IMR-90 (cell line): ENCODE measurements at regions not wholly inside any gene's neighbourhood (a gene's known extent, or its start where the extent isn't known, plus 50 kb on each side); places are given as distances from the start of the nearest gene placed in this dataset.
A peak's percentile ranks its signal among the peaks of the same experiment; 100 is the strongest.
"Not testable (repeated sequence)": the region's sequence is repeated elsewhere in the genome, so short reads cannot be mapped to it uniquely, and the experiment has no call there.

Source experiments
- ATAC-seq: fragments of 200-7000 bp; cut with Tn5 transposase; 2 replicates; pipeline ENCODE4 v1.9.1; 2020; ENCODE audit warnings: low read depth, mild to moderate bottlenecking, moderate library complexity
- BruUV-seq: library from RNA; stranded (reverse); fragments of 400-500 nt; replicated peaks from 2 replicates; lab custom pipeline; 2021; lab: Mats Ljungman, UMichigan
- CTCF ChIA-PET: fragments of 300-600 bp; formaldehyde crosslinking; extraction: SDS; loops from one replicate; lab custom pipeline; 2021; ENCODE audit warnings: antibody characterized with exemption; lab: Yijun Ruan, JAX
- POLR2A ChIA-PET: fragments of 300-600 bp; sonication (Branson Sonifier 250); formaldehyde crosslinking; loops from one replicate; lab custom pipeline; 2022; ENCODE audit warnings: antibody characterized with exemption; ENCODE audit not compliant: unreplicated experiment; lab: Charles Lee
- DNase-seq: peaks from one replicate; pipeline ENCODE4 v3.0.0; 2013
- H2AFZ ChIP-seq: replicated peaks from 2 replicates; pipeline ENCODE3; 2013; ENCODE audit warnings: low read length, mild to moderate bottlenecking; ENCODE audit not compliant: poor library complexity
- H2AK5ac ChIP-seq: 2 replicates; pipeline ENCODE4 v1.6.1; 2013; ENCODE audit warnings: low read depth, low read length, inconsistent platforms
- H2AK9ac ChIP-seq: replicated peaks from 2 replicates; pipeline ENCODE3; 2013; ENCODE audit warnings: mild to moderate bottlenecking, low read depth, low read length, moderate library complexity; ENCODE audit not compliant: poor library complexity
- H2BK120ac ChIP-seq: 2 replicates; pipeline ENCODE4 v1.6.1; 2013; ENCODE audit warnings: low read depth, low read length, inconsistent platforms
- H2BK15ac ChIP-seq: 3 replicates; pipeline ENCODE4 v1.6.1; 2013; ENCODE audit warnings: low read depth, low read length, inconsistent platforms
- H2BK20ac ChIP-seq: 2 replicates; pipeline ENCODE4 v1.6.1; 2013; ENCODE audit warnings: low read depth, mild to moderate bottlenecking, inconsistent platforms, low read length, moderate library complexity
- H2BK5ac ChIP-seq: 2 replicates; pipeline ENCODE4 v1.6.1; 2013; ENCODE audit warnings: mild to moderate bottlenecking, low read depth, low read length, inconsistent platforms; ENCODE audit not compliant: poor library complexity, severe bottlenecking
- H3K14ac ChIP-seq: replicated peaks from 2 replicates; pipeline ENCODE4 v1.6.1; 2013; ENCODE audit warnings: low read depth, low read length, inconsistent platforms
- H3K18ac ChIP-seq: 2 replicates; pipeline ENCODE4 v1.6.1; 2013; ENCODE audit warnings: low read depth, low read length, control low read depth
- H3K23ac ChIP-seq: 2 replicates; pipeline ENCODE4 v1.6.1; 2013; ENCODE audit warnings: low read depth, low read length, inconsistent platforms
- H3K27ac ChIP-seq: 2 replicates; pipeline ENCODE4 v1.5.1; 2013; ENCODE audit warnings: mild to moderate bottlenecking, control low read depth, low read length; ENCODE audit not compliant: insufficient read depth
- H3K27me3 ChIP-seq: 2 replicates; pipeline ENCODE4 v1.6.1; 2013; ENCODE audit warnings: low read length; ENCODE audit not compliant: control insufficient read depth, insufficient read depth
- H3K36me3 ChIP-seq: 2 replicates; pipeline ENCODE4 v1.6.1; 2013; ENCODE audit warnings: low read length, mixed read lengths; ENCODE audit not compliant: control insufficient read depth, insufficient read depth
- H3K4ac ChIP-seq: 2 replicates; pipeline ENCODE4 v1.6.1; 2013; ENCODE audit warnings: low read depth, low read length, inconsistent platforms
- H3K4me1 ChIP-seq: 2 replicates; pipeline ENCODE4 v1.6.1; 2013; ENCODE audit warnings: low read length, mixed read lengths; ENCODE audit not compliant: control insufficient read depth, insufficient read depth
- H3K4me2 ChIP-seq: 2 replicates; pipeline ENCODE4 v1.6.1; 2013; ENCODE audit warnings: low read depth, mild to moderate bottlenecking, control low read depth, low read length, moderate library complexity
- H3K4me3 ChIP-seq: 2 replicates; pipeline ENCODE4 v1.5.1; 2013; ENCODE audit warnings: low read depth, mild to moderate bottlenecking, control low read depth, low read length, moderate library complexity; ENCODE audit not compliant: insufficient read depth
- H3K56ac ChIP-seq: 2 replicates; pipeline ENCODE4 v1.6.1; 2013; ENCODE audit warnings: low read length, inconsistent platforms; ENCODE audit not compliant: insufficient read depth; ENCODE audit errors: extremely low read depth
- H3K79me1 ChIP-seq, 2 experiments: 2 replicates each; pipeline ENCODE4 v1.6.1; 2013; ENCODE audit warnings: low read length in 2 of 2, inconsistent platforms in 1 of 2, low read depth in 1 of 2
- H3K9ac ChIP-seq: 2 replicates; pipeline ENCODE4 v1.6.1; 2013; ENCODE audit warnings: low read depth, low read length, control low read depth
- H3K9me1 ChIP-seq: 2 replicates; pipeline ENCODE4 v1.6.1; 2013; ENCODE audit warnings: low read length, inconsistent platforms; ENCODE audit not compliant: insufficient read depth
- H3K9me3 ChIP-seq: 2 replicates; pipeline ENCODE4 v1.6.1; 2013; ENCODE audit warnings: low read length; ENCODE audit not compliant: control insufficient read depth, insufficient read depth
- H4K20me1 ChIP-seq: 2 replicates; pipeline ENCODE4 v1.6.1; 2013; ENCODE audit warnings: low read length, inconsistent platforms; ENCODE audit not compliant: insufficient read depth
- H4K5ac ChIP-seq: 2 replicates; pipeline ENCODE4 v1.6.1; 2013; ENCODE audit warnings: mild to moderate bottlenecking, low read depth, low read length, control low read depth
- H4K8ac ChIP-seq, 2 experiments: 2 replicates each; pipeline ENCODE4 v1.6.1; 2013; ENCODE audit warnings: low read depth in 2 of 2, low read length in 2 of 2, control low read depth in 1 of 2, inconsistent platforms in 1 of 2
- H4K91ac ChIP-seq: 2 replicates; pipeline ENCODE4 v1.6.1; 2013; ENCODE audit warnings: low read depth, low read length, inconsistent platforms; ENCODE audit not compliant: insufficient read depth
- CEBPB ChIP-seq: IDR thresholded peaks from 2 replicates; pipeline ENCODE4 v1.6.1; 2012; ENCODE audit warnings: low read depth, low read length, improper control_type of control experiment
- CTCF ChIP-seq: conservative IDR thresholded peaks from 2 replicates; pipeline ENCODE4 v1.5.1; 2012; ENCODE audit warnings: mild to moderate bottlenecking, low read depth, low read length, improper control_type of control experiment
- NFE2L2 ChIP-seq: fragments of 150-350 bp; IDR thresholded peaks from 2 replicates; pipeline ENCODE4 v1.6.1; 2016; ENCODE audit warnings: low read depth, mild to moderate bottlenecking, low read length
- SMC3 ChIP-seq: fragments of 150-350 bp; IDR thresholded peaks from 2 replicates; pipeline ENCODE4 v1.6.1; 2016; ENCODE audit warnings: low read depth, mild to moderate bottlenecking, antibody characterized with exemption, low read length, moderate library complexity
- WGBS, 2 experiments: methylation state at CpG; one replicate each; pipeline versions ENCODE4 v1.1.5 to v1.1.7; 2013; ENCODE audit warnings: missing lambda C conversion rate in 2 of 2; ENCODE audit not compliant: insufficient read length in 1 of 2; ENCODE audit errors: extremely low coverage in 2 of 2; 5-methylcytosine and 5-hydroxymethylcytosine counted together
- dilution Hi-C: fragments of 300-500 bp; cut with HindIII; formaldehyde crosslinking; loops from one replicate; pipeline ENCODE4 v1.14.3; 2018; ENCODE audit warnings: low sequenced_read_pairs; ENCODE audit not compliant: unreplicated experiment
- in situ Hi-C: fragments of 300-500 bp; cut with MboI; formaldehyde crosslinking; loops from 3 replicates; pipeline ENCODE4 v1.14.3; 2019; ENCODE audit warnings: low sequenced_read_pairs, inconsistent platforms, mixed read lengths
- intact Hi-C: fragments of 100-400 bp; cut with micrococcal nuclease; formaldehyde crosslinking; loops from 2 replicates; pipeline ENCODE4 v1.10.0; 2022

DNA sequence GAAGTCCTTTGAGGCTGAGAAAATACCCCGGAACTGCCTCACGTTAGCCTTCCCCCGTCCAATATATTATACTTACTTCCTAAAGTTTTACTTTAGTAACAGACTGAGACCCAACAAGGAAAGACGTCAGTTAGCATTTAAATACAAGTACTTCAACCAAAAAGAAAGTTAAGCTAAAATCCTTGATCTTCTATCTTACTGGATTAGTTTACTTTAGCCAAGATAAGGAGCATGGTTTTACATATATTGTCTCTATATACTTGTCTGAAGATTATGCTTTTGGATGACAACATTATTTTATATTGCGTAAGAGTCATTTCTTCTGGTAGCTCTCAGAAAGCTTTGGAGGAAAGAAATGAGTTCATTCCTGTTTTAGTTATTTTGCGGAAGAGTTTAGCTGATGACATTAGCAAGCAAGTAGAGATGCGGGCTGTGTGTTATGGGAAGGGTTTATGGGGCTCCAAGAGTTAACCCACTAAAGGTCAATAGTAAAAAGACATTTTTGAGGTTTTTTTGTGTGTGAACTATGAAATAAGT lies 532.9 kb downstream of the ZNF516 start:
- Histone ChIP-seq H3K4ac (no peak overlapping the region), H2AFZ (no peak overlapping the region), H4K20me1 (no peaks in the 10 kb centered on the region), H2AK5ac (no peak overlapping the region), H4K5ac (no peak overlapping the region), H2BK5ac (no peak overlapping the region), H3K56ac (no peak overlapping the region), H3K36me3 (no peaks in the 10 kb centered on the region), H3K4me2 (no peak overlapping the region), H3K4me1 (no peaks in the 10 kb centered on the region), H3K9me1 (no peaks in the 10 kb centered on the region), H3K18ac (no peak overlapping the region), H3K27me3 (no peaks in the 10 kb centered on the region), H2BK120ac (no peak overlapping the region), H3K27ac (no peak overlapping the region), H3K4me3 (no peak overlapping the region), H3K14ac (no peak overlapping the region), H3K9ac (no peak overlapping the region), H2AK9ac (no peak overlapping the region), H4K8ac (no peak overlapping the region), H3K79me1 (no peaks in the 10 kb centered on the region), H3K23ac (no peak overlapping the region), H2BK20ac (no peak overlapping the region), H2BK15ac (no peak overlapping the region), H3K9me3 (peaks cover 6% of the 10 kb centered on the region; the same call in 1 of the 2 replicates), H4K91ac (no peak overlapping the region)
- BruUV-seq, result no TSS peak
- no peak for ATAC-seq
- WGBS, 2 experiments, result 63% methylated on average over 1 of the region's 7 CpGs; no CpG with 5 or more reads in 1 of the 2 experiments
- POLR2A ChIA-PET, result no interaction called here
- in situ Hi-C loops, result no loop called here
- intact Hi-C loops, result no loop called here
- CTCF ChIA-PET, result no interaction called here
- DNase-seq, result no peak
- dilution Hi-C loops, result no loop called here
- TF ChIP-seq SMC3 (no peak), CEBPB (peak; percentile 80), CTCF (no peak), NFE2L2 (no peak)

- H2BK20ac ChIP-seq, H3K4me1 ChIP-seq, POLR2A ChIA-PET, H3K9me3 ChIP-seq, intact Hi-C loops, H3K4ac ChIP-seq, H3K27ac ChIP-seq, H3K4me3 ChIP-seq, H3K56ac ChIP-seq, H2BK15ac ChIP-seq, DNase-seq, H4K20me1 ChIP-seq, H4K8ac ChIP-seq, H3K79me1 ChIP-seq, H3K23ac ChIP-seq, BruUV-seq, H2AK5ac ChIP-seq, ATAC-seq, H2AK9ac ChIP-seq, H2AFZ ChIP-seq, H3K9me1 ChIP-seq, H3K18ac ChIP-seq, CTCF ChIA-PET, H3K36me3 ChIP-seq, H3K4me2 ChIP-seq, H4K91ac ChIP-seq, H2BK5ac ChIP-seq, in situ Hi-C loops, H2BK120ac ChIP-seq, dilution Hi-C loops, H4K5ac ChIP-seq, H3K9ac ChIP-seq, H3K27me3 ChIP-seq, H3K14ac ChIP-seq: not testable (repeated sequence)
- WGBS, 2 experiments, result no CpG with 5 or more reads among the region's 4 CpGs
Measured at GRCh38 chr18:75960356-75960755, 532.9 kb upstream of the SMIM21 start.
